Posterior vena cava (tissue), 2 donors: ENCODE measurements at regions not wholly inside any gene's neighbourhood (a gene's known extent, or its start where the extent isn't known, plus 50 kb on each side); places are given as distances from the start of the nearest gene placed in this dataset.
"Not testable (repeated sequence)": the region's sequence is repeated elsewhere in the genome, so short reads cannot be mapped to it uniquely, and the experiment has no call there.

Source experiments
- DNase-seq: peaks from one replicate; pipeline ENCODE4 v3.0.0-alpha.2; 2020; ENCODE audit warnings: low spot score
- intact Hi-C, 2 donors: fragments of 100-400 bp; cut with DNase I; formaldehyde crosslinking; loops; one replicate each; pipeline versions ENCODE4 v1.14.1 to v1.14.2; 2022 to 2023
- donor health status: DM: yes; HTN: yes; CAD: no.
- donor health status: DM: yes; HTN: yes; CAD: no.

DNA sequence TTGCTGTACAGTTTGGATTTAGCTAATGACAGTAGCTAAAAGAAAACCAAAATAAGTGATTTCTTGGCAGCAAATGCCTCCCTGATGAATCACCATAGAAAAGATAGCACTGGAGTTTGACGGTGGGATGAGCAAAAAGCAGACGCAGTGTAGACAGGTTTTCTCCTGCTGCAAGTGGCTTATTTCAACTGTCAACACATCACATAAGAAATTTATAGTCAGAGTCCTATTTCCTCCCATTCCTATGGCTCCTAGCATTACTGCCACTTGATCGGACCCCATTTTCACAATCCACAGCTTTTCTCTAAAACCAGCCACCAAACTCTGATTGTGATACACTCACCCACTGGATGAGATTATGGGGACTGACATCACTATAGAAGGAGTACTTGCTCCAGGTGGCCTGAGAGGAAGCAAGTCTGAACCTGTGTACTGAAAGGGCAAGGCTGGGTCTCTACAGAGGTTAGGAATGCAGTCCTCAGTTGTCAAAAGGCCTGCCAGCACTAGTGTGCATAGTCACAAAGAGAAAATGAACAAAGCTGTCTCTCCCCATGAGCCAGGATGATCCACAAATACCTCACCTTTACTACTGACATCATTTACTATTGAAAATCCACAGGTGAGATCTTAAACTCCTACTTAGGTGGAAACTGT is 359.8 kb downstream of the LTN1 start:
- intact Hi-C loops: no loop called here
- no peak for DNase-seq

DNA sequence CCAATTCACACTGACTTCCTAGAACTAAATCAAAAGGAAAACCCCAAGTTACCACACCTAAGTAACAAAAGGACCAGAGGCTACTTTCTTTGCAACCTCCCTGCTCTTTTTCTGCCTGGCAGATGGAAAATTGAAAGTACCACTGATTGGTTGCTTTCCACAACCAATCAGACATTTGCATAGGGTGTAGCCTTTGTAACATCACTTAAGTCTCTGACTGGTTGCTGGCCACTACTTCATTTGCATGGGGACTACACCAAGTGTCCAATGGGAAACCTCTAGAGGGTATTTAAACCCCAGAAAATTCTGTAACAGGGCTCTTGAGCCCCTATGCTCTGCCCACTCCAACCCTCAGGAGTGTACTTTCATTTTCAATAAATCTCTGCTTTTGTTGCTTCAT is 365.0 kb downstream of the LTN1 start:
- intact Hi-C loops: no loop called here
- no peak for DNase-seq

DNA sequence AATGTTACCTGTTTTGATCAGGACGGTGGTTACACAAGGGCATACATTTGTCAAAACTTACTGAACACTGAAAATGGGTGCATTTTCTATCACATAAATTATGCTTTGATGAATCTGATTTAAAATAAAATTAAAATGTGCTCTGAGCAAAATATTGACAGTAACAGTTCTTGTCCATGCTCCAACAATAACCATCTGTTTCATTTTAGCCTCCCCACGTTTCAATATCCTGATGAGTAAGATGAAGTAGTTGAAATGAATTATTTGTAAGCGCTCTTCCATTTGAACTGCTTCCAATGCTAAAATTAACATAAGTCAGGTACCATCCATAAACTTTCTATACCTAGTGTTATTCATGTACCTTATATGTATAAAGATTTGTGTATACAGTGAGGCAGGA is 365.4 kb downstream of the LTN1 start:
- DNase-seq: no peak
- intact Hi-C loops: no loop called here

DNA sequence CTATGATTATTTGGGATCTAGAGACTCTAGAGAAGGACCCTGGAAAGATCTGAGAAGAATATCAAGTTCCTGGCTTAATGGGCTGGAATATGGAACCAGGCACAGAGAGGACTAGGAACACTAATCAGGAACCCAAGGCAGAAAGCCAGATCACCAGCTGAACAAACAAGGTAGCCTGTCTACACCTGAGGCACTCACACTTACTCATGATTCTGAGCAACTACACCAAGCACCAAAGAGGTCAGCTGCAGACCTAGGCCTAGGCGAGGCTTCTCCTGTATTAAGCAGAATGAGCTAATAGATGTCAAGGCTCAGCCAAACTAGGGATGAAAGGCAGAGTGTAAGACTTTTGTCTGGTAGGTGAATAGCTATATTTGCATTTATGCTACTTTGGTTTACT is 368.1 kb downstream of the LTN1 start:
- no peak for DNase-seq
- intact Hi-C loops: no loop called here

DNA sequence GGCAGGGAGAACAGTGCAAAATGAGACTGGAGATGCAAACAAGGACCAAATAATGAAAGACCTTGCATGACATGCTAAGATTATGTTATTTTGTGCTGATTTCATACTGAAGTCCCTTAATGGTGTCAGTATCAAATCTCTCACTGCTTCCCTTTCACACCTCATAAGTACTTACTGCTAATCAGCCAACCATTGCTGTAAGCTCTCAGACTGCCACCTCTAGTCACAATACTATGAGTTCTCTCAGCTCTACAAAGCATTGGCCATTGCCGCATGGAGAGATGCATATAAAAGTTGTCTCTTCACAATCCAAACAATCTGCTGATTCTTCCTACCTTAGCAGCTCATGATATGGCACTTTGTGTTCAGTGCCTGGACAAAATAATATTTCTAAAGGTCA is 375.4 kb downstream of the LTN1 start:
- intact Hi-C loops: no loop called here
- no peak for DNase-seq

DNA sequence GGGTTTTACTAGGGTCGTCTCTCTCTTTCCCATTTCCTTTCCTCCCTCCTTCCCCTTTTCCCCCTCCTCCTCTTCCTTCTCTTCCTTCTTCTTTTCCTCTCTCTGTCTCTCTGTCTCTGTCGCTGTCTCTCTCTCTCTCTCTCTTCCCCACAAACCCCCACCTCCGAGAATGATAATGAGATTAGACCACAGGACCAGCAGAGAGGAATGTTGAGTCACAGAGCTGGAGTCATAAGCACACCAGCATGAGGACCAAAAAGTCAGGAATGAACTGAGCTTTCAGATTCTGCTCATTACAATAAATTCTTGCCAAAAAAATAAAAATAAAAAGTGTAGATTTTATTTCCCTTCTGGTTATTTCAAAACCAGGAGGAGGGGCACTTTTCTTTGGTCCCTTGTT is 377.4 kb downstream of the LTN1 start:
- intact Hi-C loops: no loop called here
- DNase-seq: no peak

DNA sequence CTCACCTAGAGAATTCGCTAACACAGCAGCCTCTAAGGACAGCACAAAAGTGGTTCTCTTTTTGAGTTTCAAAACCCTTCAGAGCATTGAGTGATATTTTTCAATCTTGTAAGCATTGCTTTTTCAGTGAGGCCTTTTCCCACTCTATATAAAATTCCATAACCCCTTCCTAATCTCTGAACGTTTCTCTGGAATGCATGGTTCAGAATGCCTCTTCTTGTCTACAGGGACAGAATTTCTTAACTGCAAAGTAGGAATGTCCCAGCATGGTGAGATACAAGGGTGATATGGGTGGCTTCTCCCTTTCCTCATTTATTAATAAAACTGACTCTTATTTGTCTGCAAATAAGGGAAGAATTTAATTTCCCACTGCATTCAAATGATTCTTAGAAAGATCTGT is 377.9 kb downstream of the LTN1 start:
- intact Hi-C loops: no loop called here
- DNase-seq: no peak

DNA sequence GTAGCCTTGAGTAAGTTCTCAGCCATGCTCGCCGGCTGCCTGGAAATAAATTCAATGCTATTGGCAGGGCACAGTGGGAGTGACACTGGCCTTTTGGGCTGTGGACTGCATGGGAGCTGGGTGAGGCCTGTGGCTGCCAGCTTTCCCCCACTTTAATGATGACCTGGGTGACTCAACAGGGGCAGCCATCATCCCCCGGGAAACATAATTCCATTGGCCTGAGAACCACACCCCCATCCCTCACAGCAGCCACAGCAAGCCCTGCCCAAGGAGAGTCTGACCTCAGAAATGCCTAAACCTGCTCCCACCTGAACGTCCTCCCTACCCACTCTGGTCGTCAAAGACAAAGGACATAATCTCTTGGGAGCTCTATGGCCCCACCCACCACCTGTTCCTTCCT is 384.0 kb downstream of the LTN1 start:
- intact Hi-C loops: no loop called here
- DNase-seq: no peak

DNA sequence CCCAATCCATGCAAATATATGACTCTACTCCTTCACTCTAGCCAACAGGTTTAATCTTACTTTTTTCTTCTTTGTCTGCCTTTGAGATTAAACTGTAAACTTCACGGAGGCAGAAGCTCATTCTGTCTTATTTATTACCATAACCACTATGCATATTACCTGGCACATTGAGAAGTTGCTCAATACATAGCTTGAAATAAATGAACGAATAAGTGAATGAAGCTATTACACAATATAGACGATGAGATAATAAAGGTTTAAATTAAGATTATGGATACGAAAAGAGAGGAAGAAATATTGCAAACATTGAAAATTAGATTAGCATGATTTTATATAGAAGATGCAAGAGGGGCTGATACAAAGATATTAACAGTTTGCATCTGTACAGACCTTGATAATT is 385.1 kb downstream of the LTN1 start:
- intact Hi-C loops: no loop called here
- DNase-seq: no peak

DNA sequence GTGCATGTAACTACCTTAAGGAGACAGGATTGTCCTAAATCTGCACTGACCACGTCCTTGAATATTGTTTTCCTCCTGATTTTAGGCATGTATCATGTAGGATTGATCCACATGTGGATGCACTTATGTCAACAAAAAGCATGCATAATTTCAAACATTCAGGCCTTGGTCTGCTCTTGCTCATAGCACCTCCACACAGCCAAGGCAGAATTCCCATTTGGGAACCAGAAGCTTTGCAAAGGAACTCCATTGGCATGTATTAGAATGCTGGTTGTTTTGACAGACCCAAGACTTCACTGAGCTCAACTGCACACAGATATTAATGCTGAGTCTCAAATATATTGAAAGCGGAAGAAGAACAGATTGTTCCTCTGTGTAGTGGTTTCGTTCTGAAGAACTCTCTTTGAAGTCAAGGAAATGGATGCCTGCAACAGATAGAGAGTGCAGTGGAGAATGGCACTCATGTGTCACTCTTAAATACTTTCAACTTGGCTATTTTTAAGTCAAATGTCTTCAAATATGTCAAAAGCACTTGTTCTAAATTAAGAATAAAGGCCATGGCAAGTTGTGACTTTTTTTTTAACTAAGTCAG is 387.6 kb downstream of the LTN1 start:
- no peak for DNase-seq
- intact Hi-C loops: no loop called here

DNA sequence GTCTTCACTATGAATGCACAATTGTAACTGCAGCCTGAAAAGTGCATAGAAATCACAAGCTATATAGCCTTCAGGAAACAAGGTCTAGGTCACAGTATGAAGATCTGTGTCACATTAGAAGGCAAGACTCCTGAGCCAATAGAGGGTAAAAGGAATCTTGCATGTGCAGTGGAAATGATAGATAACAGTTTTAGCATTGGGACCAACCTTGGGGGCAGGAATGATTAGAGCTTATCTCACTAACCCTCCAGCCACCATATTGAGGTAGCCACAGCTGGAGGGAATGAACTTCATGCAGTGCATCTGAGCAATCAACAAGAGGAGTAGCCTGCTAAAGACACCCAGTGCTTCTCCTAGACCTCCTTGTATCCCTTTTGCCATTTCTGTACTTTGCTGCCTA is 390.1 kb downstream of the LTN1 start:
- intact Hi-C loops: no loop called here
- DNase-seq: no peak

DNA sequence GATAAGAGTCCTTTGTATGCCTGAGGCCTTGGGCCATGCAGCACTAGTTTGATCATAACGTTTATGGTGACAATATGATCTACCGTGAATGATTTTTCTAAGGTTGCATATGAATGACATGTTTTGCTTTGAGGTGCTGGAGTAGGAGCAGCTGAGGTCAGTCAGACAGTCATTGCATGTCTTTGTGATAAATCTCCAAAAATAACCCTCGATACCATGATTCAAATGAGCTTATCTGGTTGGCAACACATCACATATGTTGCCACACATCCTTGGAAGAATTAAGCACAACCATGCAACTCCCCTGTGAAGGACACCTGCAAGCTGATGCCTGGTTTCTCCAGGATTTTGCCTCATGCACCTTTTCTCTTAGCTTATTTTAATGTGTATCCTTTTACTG is 394.5 kb downstream of the LTN1 start:
- no peak for DNase-seq
- intact Hi-C loops: no loop called here

DNA sequence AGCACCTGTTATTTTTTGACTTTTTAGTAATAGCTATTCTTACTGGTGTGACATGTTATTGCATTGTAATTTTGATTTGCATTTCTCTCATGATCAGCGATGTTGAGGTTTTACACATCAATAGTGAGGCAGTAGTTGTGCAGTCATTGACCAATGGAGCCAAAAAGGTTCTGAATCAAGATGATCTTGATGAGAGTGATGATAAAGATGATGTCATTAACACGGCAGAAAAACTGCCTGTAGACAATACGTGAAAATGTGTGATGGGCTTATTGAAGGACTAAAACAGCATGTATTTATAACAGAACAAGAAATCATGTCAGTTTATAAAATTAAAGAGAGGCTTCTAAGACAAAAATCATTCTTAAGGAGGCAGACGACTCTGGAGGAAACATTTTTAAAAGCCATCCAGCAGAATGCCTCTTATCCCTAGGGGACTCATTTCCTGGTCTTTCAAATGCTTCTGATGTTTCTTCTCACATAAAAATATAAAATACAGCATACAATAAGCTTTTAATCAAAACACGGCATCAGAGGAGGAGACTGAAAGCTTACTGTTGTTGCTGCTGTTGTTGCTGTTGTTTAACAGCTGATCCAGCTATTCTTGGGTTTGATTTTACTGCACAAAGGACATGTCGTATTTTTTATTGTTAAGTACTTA is 400.3 kb downstream of the LTN1 start:
- no peak for DNase-seq
- intact Hi-C loops: no loop called here

DNA sequence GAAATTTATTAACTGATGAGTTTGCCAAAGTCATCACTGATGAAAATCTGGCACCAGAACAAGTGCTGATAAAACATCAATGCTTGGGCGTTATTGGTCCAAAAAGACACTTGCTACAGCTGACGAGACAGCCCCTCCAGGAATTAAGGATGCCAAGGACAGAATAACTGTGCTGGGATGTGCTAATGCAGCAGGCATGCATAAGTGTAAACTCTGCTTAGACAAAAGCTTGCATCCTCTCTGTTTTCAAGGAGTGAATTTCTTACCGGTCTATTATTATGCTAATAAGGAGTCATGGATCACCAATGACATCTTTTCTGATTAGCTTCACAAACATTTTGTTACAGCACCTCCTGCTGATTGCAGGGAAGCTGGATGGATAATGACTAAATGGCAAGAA is 402.0 kb downstream of the LTN1 start:
- no peak for DNase-seq
- intact Hi-C loops: no loop called here

DNA sequence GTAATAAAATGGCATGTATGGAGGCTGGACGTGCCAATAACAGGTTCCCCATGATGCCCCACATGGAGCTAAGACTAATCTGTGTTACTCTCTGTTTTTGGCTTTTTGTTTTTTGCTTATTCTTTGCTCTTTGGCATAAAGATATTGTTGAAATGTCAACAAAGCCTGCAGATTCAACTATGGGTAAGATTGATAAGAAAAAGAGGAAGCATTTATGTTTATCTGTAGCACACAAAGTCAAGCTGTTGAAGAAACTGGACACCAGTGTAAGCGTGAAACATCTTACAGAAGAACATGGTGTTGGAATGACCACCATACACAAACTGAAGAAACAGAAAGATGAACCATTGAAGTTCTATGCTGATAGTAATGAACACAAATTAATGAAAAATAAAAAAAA is 402.7 kb downstream of the LTN1 start:
- no peak for DNase-seq
- intact Hi-C loops: no loop called here

DNA sequence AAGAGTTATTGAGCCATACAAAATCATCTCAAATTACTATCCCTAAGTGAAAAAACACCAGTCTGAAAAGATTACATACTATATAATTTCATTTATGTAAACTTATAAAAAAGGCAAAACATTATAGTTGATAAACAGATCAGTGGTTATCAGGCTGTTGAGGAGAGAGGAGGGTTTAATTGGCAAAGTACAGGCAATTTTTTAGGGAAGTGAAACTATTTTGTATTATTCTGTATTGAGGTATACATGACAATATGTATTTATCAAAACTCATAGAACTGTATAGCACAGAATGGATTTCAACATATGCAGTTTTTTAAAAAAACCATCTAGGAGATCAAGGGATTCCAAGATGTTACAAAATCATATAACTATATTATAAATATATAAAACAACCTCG is 403.7 kb downstream of the LTN1 start:
- DNase-seq: no peak
- intact Hi-C loops: no loop called here

DNA sequence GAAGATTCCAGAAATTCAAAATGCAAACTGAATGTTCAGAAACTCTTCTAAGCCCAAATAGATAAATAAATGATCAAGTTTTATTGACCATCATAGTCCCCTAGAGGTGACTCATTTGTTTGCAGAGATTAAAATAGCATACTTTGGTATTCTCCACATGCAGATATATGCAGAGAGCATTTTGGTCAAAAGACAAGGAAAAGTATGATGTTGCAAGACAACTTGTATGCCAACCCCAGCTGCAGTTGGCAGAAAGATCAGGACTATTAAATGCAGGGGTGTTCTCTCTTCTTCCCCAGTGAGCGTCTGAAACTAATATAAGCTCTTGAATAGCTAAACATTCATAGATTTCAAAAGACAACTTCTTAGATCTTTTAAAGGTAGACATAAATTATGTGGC is 404.9 kb downstream of the LTN1 start:
- no peak for DNase-seq
- intact Hi-C loops: no loop called here

DNA sequence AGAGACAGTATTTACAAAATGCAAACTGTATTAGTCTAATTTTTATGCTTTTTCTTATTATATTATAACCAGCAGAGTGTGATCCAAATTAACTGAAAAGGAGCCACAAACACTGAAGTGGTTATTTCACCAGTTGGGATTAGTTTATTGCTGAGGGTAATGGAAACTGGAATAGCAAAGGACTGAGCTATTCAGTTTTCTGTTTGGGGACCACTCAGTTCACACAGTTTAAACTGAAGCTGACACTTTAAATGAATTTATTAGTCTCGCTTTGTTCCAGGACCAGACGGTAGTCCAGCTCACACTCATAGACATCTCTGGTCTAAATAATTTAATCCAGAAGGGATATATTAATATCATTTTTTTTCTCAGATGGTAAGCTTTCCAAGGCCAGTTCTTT is 410.7 kb downstream of the LTN1 start:
- intact Hi-C loops: no loop called here
- no peak for DNase-seq

DNA sequence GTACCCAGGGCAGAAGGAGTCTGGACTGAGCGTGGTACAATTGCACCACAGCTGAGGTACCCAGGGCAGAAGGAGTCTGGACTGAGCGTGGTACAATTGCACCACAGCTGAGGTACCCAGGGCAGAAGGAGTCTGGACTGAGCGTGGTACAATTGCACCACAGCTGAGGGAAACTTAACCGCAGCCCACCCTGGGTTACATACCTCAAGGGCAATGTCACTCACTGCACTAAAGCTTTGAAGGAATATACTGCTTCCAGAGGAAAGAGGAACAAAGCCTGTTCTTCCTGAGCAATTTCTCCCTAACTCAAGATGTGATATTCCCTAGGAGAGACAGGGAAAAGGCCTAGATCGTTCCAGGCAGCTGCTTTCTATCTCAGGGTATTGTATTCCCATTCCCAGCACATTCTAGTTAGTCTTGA is 411.4 kb downstream of the LTN1 start:
- intact Hi-C loops, DNase-seq: not testable (repeated sequence)

DNA sequence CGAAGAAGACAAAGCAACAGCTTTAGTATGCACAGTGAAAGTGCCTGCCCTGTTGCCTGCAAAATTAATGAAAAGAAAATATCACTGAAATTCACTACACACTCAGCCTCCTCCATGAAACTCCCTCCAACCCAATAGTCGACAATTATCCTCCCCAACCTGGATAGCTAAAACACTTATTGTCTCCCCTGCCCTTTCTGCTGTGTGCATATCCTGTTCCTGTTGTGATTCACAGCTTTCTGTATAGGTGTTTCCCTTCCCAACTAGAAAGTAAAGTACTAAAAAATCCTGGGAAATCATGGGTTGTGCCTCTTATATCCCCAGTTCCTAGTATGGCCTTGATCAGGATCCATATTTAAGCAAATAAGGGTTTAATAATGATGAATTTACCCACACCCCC is 412.1 kb downstream of the LTN1 start:
- no peak for DNase-seq
- intact Hi-C loops: no loop called here

DNA sequence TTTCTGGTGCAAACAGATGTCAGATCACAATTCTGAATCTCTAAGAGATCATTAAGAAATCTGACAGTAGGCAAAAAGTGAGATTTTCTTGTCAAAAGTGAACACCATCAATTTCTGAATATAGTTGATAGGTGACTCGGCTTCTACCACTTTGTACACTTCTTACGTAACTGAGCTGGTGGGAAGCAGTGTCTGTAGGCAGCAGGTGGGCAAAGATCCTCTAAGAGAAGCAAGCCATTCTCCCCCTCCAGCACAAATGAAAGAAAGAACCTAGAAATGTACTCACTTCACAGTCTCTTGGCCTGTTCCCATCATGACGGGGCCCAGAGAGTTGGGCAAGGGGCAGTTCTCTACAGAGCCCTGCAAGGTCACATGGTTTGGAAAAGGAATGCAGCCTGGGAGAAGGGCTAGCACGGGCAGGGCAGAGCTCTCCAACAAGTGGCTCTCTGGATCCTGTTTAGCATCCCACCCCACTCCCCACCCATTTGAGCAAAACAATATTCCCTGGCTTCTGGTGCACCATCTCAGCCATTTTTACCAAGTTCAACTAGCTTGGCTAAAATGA is 412.6 kb downstream of the LTN1 start:
- no peak for DNase-seq
- intact Hi-C loops: no loop called here
